Prostate gland (tissue), 2 donors: ENCODE measurements at regions not wholly inside any gene's neighbourhood (a gene's known extent, or its start where the extent isn't known, plus 50 kb on each side); places are given as distances from the start of the nearest gene placed in this dataset.

Source experiments
- CTCF ChIP-seq, 4 experiments: fragments of 200-600 bp in 2 of 4; fragments of 450-650 bp in 2 of 4; sonication (generic) in 2 of 4; IDR thresholded peaks; 1 replicate in 3 of 4; 2 replicates in 1 of 4; pipeline ENCODE4 v1.5.1; 2016 to 2019; ENCODE audit warnings: antibody characterized with exemption in 4 of 4, mild to moderate bottlenecking in 2 of 4, moderate library complexity in 2 of 4
- POLR2A ChIP-seq: fragments of 450-650 bp; IDR thresholded peaks from one replicate; pipeline ENCODE4 v1.6.1; 2016; ENCODE audit warnings: antibody characterized with exemption, mild to moderate bottlenecking

GRCh38 chr13:104002216-104002615 is 936.0 kb upstream of the SLC10A2 start:
- TF ChIP-seq CTCF (IDR thresholded peaks at IDR 0.05) (no peak), POLR2A (no peak)
